ENCODE measurements at regions not wholly inside any gene's neighbourhood (a gene's known extent, or its start where the extent isn't known, plus 50 kb on each side); places are given as distances from the start of the nearest gene placed in this dataset.

DNA sequence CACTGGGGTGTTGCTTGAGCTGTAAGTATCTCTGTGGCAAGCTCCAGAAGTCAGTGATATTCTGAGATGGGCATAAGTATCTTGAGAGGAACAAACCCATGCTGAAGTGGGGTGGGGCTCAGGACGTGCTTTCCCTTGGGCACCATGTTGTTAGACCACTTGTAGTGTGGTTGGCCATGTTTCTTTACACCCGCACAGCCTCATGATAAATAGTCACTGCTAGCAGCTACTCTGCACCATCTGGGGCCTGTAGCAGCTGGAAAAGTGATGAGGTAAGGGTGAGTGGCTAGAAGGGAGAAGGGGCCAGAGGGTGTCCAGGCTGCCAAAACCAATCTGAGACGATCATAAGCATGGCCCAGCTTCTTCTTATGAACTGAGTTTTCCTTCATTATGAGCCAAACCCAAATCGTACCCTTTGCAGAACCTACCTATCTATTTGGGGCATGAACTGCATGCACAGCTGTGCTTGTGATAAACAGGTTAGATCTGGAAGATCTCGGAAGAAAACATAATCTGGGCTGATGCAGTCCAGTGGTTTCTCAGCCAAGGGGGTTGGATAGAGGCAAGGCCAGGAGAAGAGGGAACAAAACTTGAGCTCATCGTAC lies 91.9 kb upstream of the IRF2BP2 start (continued):
- TF ChIP-seq, protein P1, sequence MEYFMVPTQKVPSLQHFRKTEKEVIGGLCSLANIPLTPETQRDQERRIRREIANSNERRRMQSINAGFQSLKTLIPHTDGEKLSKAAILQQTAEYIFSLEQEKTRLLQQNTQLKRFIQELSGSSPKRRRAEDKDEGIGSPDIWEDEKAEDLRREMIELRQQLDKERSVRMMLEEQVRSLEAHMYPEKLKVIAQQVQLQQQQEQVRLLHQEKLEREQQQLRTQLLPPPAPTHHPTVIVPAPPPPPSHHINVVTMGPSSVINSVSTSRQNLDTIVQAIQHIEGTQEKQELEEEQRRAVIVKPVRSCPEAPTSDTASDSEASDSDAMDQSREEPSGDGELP (CRISPR knock-in tag; IDR thresholded peaks at IDR 0.05; ENCODE audit: borderline replicate concordance), result peak; percentile 28; the same call in 1 of the 2 replicates
- no peak for TF ChIP-seq ZNF282 (CRISPR knock-in tag; IDR thresholded peaks at IDR 0.05)
- TF ChIP-seq LARP7 (IDR thresholded peaks at IDR 0.05), result no peak
- TF ChIP-seq CBFB (CRISPR knock-in tag; IDR thresholded peaks at IDR 0.05), result no peak
- TF ChIP-seq NR2C2 (CRISPR knock-in tag; IDR thresholded peaks at IDR 0.05), result no peak
- peak; percentile 52; the same call in 1 of the 2 replicates for TF ChIP-seq NR2C2 (tag; IDR thresholded peaks at IDR 0.05)
- TF ChIP-seq HMG20A (CRISPR knock-in tag; conservative IDR thresholded peaks at IDR 0.05), result no peak
- TF ChIP-seq ZBTB43 (CRISPR knock-in tag; IDR thresholded peaks at IDR 0.05), result no peak
- no peak for TF ChIP-seq KDM4B (IDR thresholded peaks at IDR 0.05; ENCODE audit: borderline replicate concordance in 2 of 2, low read depth in 1 of 2)
- no peak for TF ChIP-seq NFATC3 (IDR thresholded peaks at IDR 0.05)
- TF ChIP-seq TBL1XR1 (IDR thresholded peaks at IDR 0.05; ENCODE audit: low read length in 2 of 2), result no peak
- 0 out of 4 replicates have a peak, but pooled peaks of 1 of the 2 experiments have one; percentile 20 for TF ChIP-seq RCOR1 (IDR thresholded peaks at IDR 0.05; ENCODE audit: borderline replicate concordance in 1 of 2, low read depth in 2 of 2, low read length in 2 of 2)
- TF ChIP-seq ZNF3 (CRISPR knock-in tag; IDR thresholded peaks at IDR 0.05), result no peak
- TF ChIP-seq SMAD4 (CRISPR knock-in tag; conservative IDR thresholded peaks at IDR 0.05), result 0 out of 2 replicates have a peak, but pooled peaks have one; percentile 28
- TF ChIP-seq KAT8 (IDR thresholded peaks at IDR 0.05; ENCODE audit: low read depth), result no peak
- TF ChIP-seq ZNF232 (CRISPR knock-in tag; IDR thresholded peaks at IDR 0.05), result no peak
- TF ChIP-seq FOXK2 (conservative IDR thresholded peaks at IDR 0.05 in 1 of 2, IDR thresholded peaks at IDR 0.05 in 1 of 2; ENCODE audit: low read depth in 2 of 2), result no peak
- TF ChIP-seq ZC3H4 (CRISPR knock-in tag; IDR thresholded peaks at IDR 0.05; ENCODE audit: borderline replicate concordance), result no peak
- no peak for TF ChIP-seq SMARCA5 (IDR thresholded peaks at IDR 0.05)
- no peak for TF ChIP-seq PTRF (tag; IDR thresholded peaks at IDR 0.05)
- no peak for TF ChIP-seq NR2C1 (IDR thresholded peaks at IDR 0.05)
- peak; percentile 62; the same call in 1 of the 2 replicates for TF ChIP-seq NR2C1 (tag; IDR thresholded peaks at IDR 0.05)
- no peak for TF ChIP-seq ZNF444 (CRISPR knock-in tag; IDR thresholded peaks at IDR 0.05)
- no peak for TF ChIP-seq ADNP (tag; IDR thresholded peaks at IDR 0.05)
- TF ChIP-seq, protein P2, sequence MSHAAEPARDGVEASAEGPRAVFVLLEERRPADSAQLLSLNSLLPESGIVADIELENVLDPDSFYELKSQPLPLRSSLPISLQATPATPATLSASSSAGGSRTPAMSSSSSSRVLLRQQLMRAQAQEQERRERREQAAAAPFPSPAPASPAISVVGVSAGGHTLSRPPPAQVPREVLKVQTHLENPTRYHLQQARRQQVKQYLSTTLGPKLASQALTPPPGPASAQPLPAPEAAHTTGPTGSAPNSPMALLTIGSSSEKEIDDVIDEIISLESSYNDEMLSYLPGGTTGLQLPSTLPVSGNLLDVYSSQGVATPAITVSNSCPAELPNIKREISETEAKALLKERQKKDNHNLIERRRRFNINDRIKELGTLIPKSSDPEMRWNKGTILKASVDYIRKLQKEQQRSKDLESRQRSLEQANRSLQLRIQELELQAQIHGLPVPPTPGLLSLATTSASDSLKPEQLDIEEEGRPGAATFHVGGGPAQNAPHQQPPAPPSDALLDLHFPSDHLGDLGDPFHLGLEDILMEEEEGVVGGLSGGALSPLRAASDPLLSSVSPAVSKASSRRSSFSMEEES (CRISPR knock-in tag; IDR thresholded peaks at IDR 0.05), result no peak
- TF ChIP-seq ZNF133 (CRISPR knock-in tag; IDR thresholded peaks at IDR 0.05), result no peak
- TF ChIP-seq TCF3 (CRISPR knock-in tag; IDR thresholded peaks at IDR 0.05), result peak; percentile 28

Measured in K562 (cell line).